Neural progenitor cell (in vitro differentiated cells): ENCODE measurements at regions not wholly inside any gene's neighbourhood (a gene's known extent, or its start where the extent isn't known, plus 50 kb on each side); places are given as distances from the start of the nearest gene placed in this dataset.

Experiments
- CTCF ChIP-seq: fragments of 200-600 bp; sonication (generic); IDR thresholded peaks from 2 replicates; pipeline ENCODE4 v1.5.1; 2017; ENCODE audit warnings: antibody characterized with exemption, mild to moderate bottlenecking
- EZH2 ChIP-seq: fragments of 200-600 bp; sonication (generic); IDR thresholded peaks from 2 replicates; pipeline ENCODE4 v1.6.1; 2017; ENCODE audit warnings: antibody characterized with exemption, mild to moderate bottlenecking, moderate library complexity
- EZH2phosphoT487 ChIP-seq: fragments of 200-600 bp; sonication (generic); IDR thresholded peaks from 2 replicates; pipeline ENCODE4 v1.6.1; 2017; ENCODE audit warnings: antibody characterized with exemption

- TF ChIP-seq CTCF (no peak), EZH2 (no peak), EZH2phosphoT487 (no peak)
Observed at GRCh38 chr16:65384441-65384840, 262.6 kb upstream of the CDH11 start.
